EH (cell line): ENCODE measurements at regions not wholly inside any gene's neighbourhood (a gene's known extent, or its start where the extent isn't known, plus 50 kb on each side); places are given as distances from the start of the nearest gene placed in this dataset.

Experiments used
- DNase-seq: peaks from one replicate; pipeline ENCODE4 v3.0.0-alpha.2; 2015; ENCODE audit warnings: low read depth

DNA sequence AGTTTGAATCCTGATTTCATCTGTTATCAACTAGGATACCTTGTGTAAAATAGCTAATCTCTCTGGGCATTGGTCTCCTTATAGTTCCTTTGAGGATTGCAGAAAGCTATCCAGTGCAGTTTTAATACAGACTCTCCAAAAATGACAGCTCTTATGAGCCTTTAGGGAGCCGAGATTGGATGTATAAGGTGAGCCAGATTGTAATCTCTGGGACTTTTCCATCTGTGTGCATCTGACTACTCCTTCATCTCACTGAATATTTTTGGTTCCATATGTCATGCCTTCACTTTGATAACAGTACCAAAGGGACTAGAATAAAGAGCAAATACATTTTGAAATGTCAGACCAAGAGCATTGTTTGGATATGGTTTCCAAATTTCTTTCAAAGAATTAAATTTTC lies 367.2 kb downstream of the TMEM232 start:
- no peak for DNase-seq

DNA sequence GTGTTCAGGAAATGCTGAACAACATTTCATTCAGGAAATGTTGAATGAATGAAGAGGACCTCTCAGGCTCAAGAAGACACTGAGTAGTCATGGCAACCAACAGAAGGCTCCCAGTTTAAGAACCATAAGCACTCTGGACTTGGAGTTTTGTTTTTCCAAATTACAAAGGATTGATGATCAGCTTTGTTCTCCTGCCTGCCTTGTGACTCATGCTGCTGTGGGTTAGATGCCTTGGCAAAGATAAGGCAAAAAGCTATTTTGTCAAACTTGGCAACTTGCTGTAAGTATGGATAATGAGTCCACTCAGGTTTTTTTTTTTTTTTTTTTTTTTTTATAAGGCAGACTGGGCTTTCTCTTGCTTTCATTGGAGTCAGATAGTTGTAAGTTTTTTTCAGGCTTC lies 365.0 kb downstream of the TMEM232 start:
- DNase-seq: no peak

DNA sequence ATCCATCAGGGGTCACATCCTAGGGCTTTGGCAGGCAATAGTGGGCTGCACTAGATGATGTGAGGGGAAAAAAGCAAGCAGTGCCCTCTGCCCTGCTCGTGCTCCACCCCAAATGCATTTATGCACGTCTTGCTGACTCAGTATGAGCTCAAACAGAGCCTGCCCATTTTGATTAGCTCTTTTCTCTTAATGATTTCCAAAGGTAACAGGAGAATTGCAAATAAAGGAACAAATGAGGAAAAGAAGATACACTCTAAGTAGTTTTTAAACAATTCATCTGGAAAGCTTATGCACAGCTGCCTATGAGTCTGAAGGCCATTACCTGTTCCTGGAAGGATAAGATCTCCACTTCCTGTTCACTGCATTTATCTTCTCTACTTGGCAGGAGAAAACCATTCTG lies 364.2 kb downstream of the TMEM232 start:
- no peak for DNase-seq

DNA sequence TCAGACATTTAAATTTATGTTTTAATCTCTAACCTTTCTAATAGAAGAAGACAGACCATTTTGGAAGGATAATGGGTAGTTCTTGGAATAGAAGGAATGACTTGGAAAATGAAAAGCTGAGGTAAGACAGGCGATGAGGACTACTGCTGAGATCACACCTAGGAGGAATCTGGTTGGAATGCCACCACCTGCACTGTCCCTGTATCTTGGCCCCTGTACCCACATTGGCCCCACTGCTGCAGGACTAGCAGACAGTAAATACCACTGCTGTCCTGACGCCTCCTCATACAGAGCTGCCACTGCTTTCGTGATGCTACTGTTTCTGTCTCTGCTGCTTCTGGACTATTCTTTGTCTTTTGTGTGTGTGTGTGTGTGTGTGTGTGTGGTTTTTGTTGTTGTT lies 359.8 kb downstream of the TMEM232 start:
- DNase-seq: no peak
